ENCODE measurements at regions not wholly inside any gene's neighbourhood (a gene's known extent, or its start where the extent isn't known, plus 50 kb on each side); places are given as distances from the start of the nearest gene placed in this dataset.
"Not testable (repeated sequence)": the region's sequence is repeated elsewhere in the genome, so short reads cannot be mapped to it uniquely, and the experiment has no call there.

- no peak for DNase-seq (ENCODE audit: low spot score)
Observed at GRCh38 chr11:103730131-103730940, 306.1 kb upstream of the DDI1 start.

- DNase-seq (ENCODE audit: low spot score), result no peak
Observed at GRCh38 chr11:103731670-103732069, 304.8 kb upstream of the DDI1 start.

GRCh38 chr11:103733889-103734288 is 302.6 kb upstream of the DDI1 start:
- DNase-seq (ENCODE audit: low spot score), result no peak

GRCh38 chr11:103735497-103736032 is 300.9 kb upstream of the DDI1 start:
- no peak for DNase-seq (ENCODE audit: low spot score)

- no peak for DNase-seq (ENCODE audit: low spot score)
Observed at GRCh38 chr11:103736315-103737036, 300.0 kb upstream of the DDI1 start.

GRCh38 chr11:103737037-103737622 is 299.3 kb upstream of the DDI1 start:
- DNase-seq (ENCODE audit: low spot score), result no peak

GRCh38 chr11:103737747-103738146 is 298.7 kb upstream of the DDI1 start:
- DNase-seq (ENCODE audit: low spot score), result no peak

GRCh38 chr11:103739074-103739796 is 297.2 kb upstream of the DDI1 start:
- DNase-seq (ENCODE audit: low spot score), result not testable (repeated sequence)

- DNase-seq (ENCODE audit: low spot score), result no peak
Observed at GRCh38 chr11:103744496-103745153, 291.8 kb upstream of the DDI1 start.

- no peak for DNase-seq (ENCODE audit: low spot score)
Observed at GRCh38 chr11:103749158-103749557, 287.3 kb upstream of the DDI1 start.

- no peak for DNase-seq (ENCODE audit: low spot score)
Observed at GRCh38 chr11:103768816-103769215, 267.6 kb upstream of the DDI1 start.

- DNase-seq (ENCODE audit: low spot score), result no peak
Observed at GRCh38 chr11:103773059-103773458, 263.4 kb upstream of the DDI1 start.

- no peak for DNase-seq (ENCODE audit: low spot score)
Observed at GRCh38 chr11:103773537-103773936, 262.9 kb upstream of the DDI1 start.

- DNase-seq (ENCODE audit: low spot score), result no peak
Observed at GRCh38 chr11:103779054-103779453, 257.4 kb upstream of the DDI1 start.

- no peak for DNase-seq (ENCODE audit: low spot score)
Observed at GRCh38 chr11:103789952-103790351, 246.5 kb upstream of the DDI1 start.

- no peak for DNase-seq (ENCODE audit: low spot score)
Observed at GRCh38 chr11:103792981-103793468, 243.4 kb upstream of the DDI1 start.

- no peak for DNase-seq (ENCODE audit: low spot score)
Observed at GRCh38 chr11:103794262-103794661, 242.2 kb upstream of the DDI1 start.

GRCh38 chr11:103798026-103798425 is 238.4 kb upstream of the DDI1 start:
- no peak for DNase-seq (ENCODE audit: low spot score)

GRCh38 chr11:103798446-103798845 is 238.0 kb upstream of the DDI1 start:
- DNase-seq (ENCODE audit: low spot score), result no peak

GRCh38 chr11:103800406-103801114 is 235.9 kb upstream of the DDI1 start:
- DNase-seq (ENCODE audit: low spot score), result no peak

- no peak for DNase-seq (ENCODE audit: low spot score)
Observed at GRCh38 chr11:103803062-103803461, 233.4 kb upstream of the DDI1 start.

All from SW480 (cell line).